Anterior cingulate cortex (tissue), 58 donors: ENCODE measurements at regions not wholly inside any gene's neighbourhood (a gene's known extent, or its start where the extent isn't known, plus 50 kb on each side); places are given as distances from the start of the nearest gene placed in this dataset.
"Not testable (repeated sequence)": the region's sequence is repeated elsewhere in the genome, so short reads cannot be mapped to it uniquely, and the experiment has no call there.

Experiments used
- DNase-seq, 58 donors: peaks; one replicate each; lab custom pipeline; 2025; lab: John Stamatoyannopoulos, UW

DNA sequence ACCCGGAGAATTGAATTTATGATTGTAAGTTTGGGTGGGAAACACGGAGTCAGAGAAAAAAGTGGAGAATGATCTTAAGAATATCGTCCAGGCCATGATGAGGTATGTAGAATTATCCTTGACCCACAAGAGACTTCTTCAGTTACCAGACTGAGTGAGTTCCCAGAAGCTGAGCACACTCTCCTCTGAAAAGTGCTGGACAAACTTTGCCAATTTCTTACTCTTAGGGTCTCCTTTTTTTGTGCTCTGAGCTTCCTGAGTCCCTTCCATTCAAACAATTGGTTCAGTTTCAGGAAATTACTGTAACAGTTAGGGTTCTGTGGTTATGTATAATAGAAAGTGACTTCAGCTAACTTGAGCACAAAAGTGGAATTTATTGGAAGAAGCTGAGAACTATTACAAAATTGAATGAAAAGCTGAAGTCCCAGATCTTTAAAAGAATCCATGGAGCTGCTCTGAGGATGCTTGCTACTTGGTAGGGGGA lies 50.6 kb upstream of the EHBP1 start:
- no peak for DNase-seq

DNA sequence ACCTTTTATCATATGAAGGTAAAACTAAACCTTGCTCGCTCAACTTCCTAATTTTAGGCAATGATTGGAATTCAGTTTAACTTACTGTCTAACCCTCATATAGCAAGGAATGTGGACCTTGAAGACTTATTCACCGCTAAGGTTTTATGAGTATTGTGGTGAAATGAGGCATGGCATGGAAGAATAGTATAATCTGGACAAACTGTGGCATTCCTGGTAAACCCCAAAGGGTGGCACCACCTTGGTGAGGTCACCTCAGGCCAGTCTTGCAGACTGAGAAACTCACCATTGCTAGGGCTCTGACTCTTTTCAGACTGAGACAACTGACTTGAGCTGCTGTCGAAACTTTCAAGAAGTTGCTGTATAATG lies 51.1 kb upstream of the EHBP1 start:
- DNase-seq: no peak

DNA sequence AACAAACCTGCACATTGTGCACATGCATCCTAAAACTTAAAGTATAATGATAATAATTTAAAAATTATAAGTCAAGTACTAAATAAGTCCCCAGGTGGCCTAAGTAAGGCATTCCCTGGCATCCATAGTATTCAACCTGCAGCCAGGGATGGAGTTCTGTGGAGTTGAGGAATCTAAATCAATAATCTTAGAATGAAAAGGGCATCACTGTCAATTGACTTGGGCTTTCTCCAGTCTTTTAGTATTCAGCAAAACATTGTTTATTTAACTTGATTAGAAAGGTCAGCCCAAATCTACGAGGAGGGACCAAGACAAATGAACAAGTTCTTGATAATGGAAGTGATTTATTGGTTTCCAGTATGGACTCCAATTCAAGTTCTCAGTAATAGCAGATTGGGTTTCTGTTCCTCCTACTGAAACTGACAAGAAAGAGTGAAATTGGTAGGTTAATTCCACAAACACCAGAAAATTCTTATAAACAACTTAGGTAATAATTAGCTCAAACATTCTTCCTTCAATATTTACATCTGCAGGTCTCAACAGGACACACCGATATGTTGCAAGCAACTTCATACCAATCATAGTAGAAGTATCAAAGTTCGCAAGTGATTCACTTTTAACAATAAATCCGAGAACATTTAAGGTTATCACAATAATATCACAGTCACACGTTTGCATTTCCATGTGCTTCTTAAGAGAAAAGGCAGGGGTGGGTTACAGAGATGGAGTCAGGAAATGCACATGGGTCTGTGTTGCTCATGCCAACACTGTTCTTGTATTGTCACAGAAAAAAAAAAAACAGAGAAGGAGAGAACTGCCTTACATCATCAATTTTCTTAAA lies 51.7 kb upstream of the EHBP1 start:
- no peak for DNase-seq

DNA sequence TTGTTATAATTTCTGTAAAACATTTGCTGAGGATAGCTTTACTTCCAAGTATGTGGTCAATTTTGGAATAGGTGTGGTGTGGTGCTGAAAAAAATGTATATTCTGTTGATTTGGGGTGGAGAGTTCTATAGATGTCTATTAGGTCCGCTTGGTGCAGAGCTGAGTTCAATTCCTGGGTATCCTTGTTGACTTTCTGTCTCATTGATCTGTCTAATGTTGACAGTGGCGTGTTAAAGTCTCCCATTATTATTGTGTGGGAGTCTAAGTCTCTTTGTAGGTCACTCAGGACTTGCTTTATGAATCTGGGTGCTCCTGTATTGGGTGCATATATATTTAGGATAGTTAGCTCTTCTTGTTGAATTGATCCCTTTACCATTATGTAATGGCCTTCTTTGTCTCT lies 56.4 kb upstream of the EHBP1 start:
- DNase-seq: not testable (repeated sequence)

DNA sequence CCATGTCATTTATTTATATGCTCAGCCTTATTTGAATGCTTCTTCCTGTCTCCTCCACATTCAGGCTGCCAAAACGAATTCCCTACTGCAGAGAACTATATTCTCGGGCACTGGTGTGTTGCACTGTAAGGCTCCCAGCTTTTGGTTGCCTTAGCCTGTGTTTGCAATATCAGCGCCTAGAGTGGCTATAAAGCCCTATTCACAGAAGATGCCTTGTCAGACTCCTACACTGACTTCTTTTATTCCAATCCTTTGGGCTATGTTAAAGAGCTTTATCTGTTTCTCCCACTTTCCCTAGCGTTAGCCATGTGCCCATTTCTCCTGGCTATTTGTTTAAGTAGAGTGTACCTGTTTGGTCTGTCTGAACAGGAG lies 62.4 kb upstream of the EHBP1 start:
- DNase-seq: no peak

DNA sequence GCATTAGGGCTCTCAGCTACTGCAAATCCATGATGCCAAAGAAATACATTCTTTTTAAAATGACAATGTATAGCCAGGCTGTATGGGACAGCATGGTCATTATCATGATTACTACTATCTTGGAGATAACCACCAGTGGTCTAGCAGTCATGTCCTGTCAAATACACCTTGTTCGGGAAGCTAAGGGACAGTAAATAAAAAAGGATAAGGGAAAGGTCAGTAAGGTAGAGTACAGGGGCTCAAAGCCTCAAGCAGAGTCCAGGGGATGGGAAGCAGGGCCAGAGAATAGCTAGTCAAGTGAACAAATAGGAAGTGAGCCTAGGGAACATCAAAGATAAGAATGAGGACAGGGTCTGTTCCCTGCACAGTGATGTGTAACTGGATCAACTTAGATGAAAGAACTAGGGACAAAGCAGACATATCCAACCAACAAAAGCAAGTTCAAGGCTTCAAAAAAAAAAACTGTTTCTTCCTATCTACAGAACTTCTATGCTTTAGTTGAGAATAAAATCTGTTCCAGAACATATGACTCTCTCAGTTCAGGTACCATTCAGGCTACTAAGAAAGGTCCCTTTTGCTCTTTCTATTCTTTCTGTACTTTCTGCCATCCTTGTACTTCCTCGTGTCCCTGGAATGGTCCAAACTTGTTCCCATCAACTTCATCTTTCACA lies 62.9 kb upstream of the EHBP1 start:
- no peak for DNase-seq

DNA sequence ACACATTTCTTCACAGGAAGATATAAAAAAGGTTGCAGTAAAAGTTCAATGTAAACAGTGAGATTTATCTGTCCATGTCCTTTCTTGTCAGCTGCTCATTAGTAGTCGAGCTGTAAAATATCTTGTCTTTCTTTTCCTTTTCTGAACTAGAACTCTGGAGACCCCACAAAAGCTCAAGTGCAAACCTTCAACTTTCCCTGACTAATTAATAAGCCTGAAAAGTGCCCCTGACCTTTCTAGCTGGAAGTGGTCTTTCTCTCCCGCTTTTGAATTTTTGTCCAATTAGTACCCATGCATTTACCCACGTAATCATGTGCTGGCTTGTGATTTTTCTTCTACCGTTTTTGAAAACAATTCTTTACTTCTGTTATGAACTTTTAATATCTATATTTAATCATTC lies 63.6 kb upstream of the EHBP1 start:
- no peak for DNase-seq

DNA sequence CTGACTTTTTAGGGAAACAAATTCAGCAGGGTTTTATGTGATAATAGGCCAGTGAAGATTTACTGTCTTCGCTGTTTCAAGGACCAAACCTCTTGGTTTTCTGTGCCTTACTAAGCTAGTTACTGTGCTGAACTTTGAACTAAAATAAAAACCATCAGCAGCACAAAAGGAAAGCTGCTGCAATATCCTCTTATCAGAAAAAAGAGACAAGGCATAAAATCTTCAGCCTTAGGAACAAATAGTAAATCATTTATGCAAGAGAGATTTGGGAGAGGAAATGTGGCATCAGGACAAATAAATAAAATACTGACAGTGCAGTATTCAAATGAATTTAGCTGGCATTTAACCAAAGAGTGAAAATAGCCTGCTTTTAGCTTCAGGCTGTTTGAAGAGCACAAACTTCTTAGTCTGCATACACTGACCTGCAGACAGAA lies 64.1 kb upstream of the EHBP1 start:
- no peak for DNase-seq

DNA sequence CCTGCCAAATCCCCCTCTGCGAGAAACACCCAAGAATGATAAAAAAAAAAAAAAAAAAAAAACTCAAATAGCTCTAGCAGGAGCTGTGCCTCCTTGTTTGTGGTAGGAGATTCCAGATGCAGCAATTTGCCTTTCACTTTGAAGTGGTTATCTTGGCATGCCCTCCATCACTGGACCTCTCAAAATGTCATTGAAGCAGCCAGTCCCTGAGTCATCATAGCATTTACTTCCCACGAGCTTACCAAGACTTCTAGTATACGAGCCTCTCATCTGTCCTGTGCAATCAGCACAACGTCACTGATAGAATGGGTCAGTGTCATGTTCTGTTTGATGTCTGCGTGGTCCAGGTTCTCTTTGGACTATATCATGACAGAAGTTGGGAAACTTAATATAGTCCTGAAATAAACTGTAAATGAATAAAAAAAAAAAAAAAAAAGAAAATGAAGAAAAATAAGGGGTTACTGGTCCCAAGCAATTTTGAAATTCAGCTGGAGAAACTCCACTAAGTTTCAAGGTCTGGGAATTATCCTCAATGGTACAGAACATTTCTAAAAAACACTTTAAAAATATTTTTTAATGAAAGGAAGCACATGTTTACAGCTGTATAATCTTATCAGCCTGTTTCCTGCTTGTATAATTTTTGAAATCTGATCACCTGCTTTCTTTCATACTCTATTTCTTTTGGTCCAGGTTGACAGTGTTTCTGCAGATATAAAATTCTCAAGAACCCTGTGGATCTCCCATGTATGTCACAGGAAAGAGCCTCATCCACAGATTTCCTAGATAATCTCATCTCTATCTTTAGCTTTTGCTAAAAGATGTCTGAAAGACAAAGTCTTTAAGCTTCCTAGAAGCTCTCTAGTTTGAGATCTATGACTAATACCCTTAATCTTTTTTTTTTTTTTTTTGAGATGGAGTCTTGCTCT lies 74.1 kb upstream of the EHBP1 start:
- no peak for DNase-seq

DNA sequence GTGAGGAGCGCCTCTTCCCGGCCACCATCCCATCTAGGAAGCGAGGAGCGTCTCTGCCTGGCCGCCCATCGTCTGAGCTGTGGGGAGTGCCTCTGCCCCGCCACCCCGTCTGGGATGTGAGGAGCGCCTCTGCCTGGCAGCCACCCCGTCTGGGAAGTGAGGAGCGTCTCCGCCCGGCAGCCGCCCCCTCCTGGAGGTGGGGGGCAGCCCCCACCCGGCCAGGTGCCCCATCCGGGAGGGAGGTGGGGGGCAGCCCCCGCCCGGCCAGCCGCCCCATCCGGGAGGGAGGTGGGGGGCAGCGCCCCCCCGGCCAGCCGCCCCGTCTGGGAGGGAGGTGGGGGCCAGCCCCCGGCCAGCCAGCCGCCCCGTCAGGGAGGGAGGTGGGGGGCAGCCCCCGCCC lies 75.3 kb upstream of the EHBP1 start:
- DNase-seq: not testable (repeated sequence)

DNA sequence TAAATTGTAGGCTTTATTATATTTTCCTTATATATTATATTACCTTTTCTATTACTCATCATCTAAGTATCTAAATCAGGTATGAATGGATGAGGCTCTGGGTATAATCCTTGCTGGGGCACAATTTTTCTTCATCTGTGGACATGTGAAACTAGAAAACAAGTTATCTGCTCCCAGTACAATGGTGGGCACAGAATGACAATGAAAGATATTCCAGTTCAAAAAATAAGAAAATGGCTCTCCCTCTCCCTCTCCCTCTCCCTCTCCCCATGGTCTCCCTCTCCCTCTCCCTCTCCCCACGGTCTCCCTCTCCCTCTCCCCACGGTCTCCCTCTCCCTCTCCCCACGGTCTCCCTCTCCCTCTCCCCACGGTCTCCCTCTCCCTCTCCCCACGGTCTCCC lies 76.2 kb upstream of the EHBP1 start:
- not testable (repeated sequence) for DNase-seq

DNA sequence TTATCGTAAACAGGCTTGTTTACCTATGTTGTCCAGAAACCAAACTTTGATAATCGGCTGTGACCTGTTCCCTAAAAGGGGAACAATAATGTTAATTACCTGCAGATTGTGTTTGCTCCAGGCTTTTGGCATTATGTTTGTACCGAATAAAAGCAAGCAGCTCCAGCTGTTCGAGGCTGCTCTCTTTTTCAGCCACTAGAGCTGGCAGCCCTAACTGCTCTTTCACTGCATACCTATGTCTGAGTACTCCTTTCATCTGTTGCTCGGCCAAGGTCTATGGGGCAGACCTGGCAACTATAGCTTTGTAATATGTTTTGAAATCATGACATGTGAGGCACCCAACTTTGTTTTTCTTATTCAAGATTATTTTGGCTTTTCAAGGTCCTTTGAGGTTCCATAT lies 77.8 kb upstream of the EHBP1 start:
- DNase-seq: no peak

DNA sequence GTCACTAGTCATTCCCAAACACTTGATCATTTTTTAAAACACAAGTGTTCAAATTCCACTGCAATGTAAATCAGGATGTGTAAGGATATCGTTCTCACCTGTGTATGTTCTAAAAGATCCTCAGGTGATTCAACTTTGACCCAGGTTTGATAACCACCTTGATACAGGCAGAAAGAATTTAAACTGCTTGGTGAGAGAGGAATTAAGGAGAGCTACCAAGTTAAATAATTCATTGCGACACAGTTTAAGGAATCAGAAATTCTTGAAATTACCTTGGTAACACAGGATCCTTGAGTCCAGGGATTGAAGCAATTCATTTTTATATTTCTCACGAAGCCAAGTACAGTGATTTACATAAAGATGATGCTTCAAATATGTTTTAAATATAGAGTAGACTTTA lies 80.7 kb upstream of the EHBP1 start:
- no peak for DNase-seq

DNA sequence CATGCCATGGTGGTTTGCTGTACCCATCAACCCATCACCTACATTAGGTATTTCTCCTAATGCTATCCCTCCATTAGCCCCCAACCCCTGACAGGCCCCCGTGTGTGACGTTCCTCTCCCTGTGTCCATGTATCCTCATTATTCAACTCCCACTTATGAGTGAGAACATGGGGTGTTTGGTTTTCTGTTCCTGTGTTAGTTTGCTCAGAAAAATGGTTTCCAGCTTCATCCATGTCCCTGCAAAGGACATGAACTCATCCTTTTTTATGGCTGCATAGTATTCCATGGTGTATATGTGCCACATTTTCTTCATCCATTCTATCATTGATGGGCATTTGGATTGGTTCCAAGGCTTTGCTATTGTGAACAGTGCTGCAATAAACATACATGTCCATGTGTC lies 89.0 kb upstream of the EHBP1 start:
- not testable (repeated sequence) for DNase-seq

DNA sequence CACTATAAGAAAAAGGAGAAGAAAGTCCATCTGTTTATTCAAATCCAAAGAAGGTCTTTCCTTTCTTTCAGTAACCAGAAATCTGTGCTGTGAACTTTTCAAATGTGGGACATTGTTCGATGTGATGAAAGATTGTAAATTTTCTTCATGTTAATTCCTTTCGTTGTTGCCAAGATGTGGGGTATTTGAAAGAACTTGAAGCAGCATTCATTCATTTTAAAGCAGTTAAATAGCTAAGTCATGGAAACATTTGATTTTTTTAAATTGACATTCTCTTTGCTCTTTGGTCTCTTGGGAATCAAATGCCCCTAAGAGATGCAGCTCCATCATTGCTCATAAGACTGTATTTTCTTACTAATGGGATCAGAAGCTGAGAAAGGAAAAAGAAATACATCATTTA lies 93.7 kb upstream of the EHBP1 start:
- DNase-seq: no peak

DNA sequence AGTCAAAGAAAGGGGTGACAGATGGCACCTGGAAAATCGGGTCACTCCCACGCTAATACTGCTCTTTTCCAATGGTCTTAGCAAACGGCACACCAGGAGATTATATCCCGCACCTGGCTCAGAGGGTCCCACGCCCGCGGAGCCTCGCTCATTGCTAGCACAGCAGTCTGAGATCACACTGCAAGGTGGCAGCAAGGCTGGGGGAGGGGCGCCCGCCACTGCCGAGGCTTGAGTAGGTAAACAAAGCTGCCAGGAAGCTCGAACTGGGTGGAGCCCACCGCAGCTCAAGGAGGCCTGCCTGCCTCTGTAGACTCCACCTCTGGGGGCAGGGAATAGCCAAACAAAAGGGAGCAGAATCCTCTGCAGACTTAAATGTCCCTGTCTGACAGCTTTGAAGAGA lies 99.5 kb upstream of the TMEM17 start:
- DNase-seq: not testable (repeated sequence)

DNA sequence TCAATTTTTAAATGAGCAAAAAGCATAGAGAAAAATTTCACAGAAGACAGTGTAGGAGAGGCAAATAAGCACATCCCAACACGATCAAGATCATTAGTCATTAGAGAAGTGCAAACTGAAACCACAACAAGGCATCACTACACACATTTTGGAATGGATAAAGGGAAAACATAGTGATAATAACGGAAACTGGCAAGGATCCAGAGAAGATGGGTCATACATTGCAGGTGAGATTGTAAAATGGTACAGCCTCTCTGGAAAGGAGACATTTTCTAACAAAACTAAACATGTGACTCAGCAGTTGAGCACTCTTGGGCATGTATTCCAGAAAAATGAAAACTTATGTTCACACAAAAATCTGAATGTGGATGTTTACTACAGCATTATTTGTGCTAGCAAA lies 98.3 kb upstream of the TMEM17 start:
- DNase-seq: no peak

DNA sequence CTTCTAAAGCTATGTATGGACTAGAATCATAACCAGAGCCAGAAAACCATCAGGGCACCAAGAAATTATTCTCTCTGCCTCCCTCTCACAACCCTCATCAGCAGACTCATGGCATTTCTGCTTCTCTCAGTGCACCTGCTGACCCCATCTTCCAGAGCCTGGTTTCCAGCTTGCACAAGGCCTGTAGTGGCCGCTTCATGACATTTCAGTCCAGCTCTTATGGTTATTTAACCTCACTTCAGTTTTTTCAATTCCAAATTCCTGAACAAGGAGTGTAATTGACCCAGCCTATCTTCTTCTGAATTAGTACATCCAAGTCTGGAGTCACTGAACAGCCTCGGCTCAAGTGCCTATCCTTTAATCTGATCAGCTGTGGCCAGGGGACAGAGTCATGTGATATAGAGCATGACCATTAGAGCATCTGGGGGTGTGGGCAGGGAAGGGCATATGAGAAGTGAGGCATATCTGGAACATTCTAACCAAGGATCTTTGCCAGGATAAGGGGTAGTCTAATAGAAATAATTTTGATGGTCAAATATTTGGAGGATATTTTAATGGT lies 97.2 kb upstream of the TMEM17 start:
- DNase-seq: no peak

DNA sequence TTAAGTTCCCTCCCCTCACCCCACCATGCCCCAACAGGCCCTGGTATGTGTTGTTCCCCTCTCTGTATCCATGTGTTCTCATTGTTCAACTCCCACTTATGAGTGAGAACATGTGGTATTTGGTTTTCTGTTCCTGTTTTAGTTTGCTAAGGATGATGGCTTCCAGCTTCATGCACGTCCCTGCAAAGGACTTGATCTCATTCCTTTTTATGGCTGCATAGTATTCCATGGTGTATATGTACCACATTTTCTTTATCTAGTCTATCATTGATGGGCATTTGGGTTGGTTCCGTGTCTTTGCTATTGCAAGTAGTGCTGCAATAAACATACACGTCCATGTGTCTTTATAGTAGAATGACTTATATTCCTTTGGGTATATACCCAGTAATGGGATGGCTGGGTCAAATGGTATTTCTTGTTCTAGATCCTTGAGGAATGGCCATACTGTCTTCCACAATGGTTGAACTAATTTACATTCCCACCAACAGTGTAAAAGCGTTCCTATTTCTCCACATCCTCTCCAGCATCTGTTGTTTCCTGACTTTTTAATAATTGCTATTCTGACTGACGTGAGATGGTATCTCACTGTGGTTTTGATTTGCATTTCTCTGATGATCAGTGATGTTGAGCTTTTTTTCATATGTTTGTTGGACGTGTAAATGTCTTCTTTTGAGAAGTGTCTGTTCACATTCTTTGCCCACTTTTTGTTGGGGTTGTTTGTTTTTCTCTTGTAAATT lies 93.8 kb upstream of the TMEM17 start:
- not testable (repeated sequence) for DNase-seq

DNA sequence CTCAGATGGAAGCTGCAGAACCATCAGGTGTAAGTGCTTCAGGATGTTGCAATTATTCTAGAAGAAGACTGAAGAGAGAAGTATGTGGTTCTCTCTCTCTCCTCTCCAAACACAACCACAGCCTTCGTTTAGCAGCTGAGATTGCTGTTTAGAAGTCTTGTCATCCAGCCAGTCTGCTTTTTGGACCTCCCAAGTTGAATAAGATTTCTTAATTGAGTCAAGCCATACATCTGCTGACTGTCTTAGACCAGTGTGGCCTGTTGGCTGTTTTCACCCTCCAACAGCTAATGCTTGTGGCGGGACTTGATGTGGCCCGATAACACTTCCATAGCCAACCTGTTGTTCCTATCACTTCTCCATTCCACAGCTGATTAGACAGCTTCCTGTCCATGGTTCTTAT lies 91.3 kb upstream of the TMEM17 start:
- DNase-seq: no peak
